ENCODE measurements at regions not wholly inside any gene's neighbourhood (a gene's known extent, or its start where the extent isn't known, plus 50 kb on each side); places are given as distances from the start of the nearest gene placed in this dataset.

DNA sequence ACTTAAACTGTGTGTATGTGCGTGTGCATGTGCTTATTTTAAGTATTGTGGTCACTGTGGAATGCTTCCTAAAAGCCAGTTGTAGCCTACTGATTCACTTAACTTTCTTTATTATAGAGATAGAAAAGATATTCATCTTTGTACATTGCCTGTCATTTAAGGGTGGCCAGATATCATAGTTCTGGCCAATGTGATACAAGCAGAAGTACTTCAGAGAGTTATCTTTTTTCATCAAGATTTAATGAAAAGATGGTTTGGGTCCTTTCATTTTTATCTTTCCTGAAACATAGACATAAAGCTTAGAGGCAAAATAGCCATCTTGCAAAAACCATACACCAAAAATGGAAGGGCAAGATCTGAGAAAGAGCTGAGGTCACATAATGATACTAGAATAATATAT is 744.7 kb upstream of the ADGRL3 start:
- Histone ChIP-seq H3K27me3 (replicated peaks in 1 of 4; ENCODE audit: control insufficient read depth in 3 of 4, extremely low read depth in 1 of 4, insufficient read depth in 3 of 4, low read length in 3 of 4) (no peaks in the 10 kb centered on the region), H4K91ac (replicated peaks; ENCODE audit: insufficient read length, low read length) (no peak overlapping the region), H2AK5ac (ENCODE audit: low read depth, low read length) (no peak overlapping the region), H3K23ac (ENCODE audit: insufficient read length) (no peak overlapping the region), H2BK12ac (ENCODE audit: low read depth, low read length) (no peak overlapping the region), H4K20me1 (replicated peaks in 1 of 2; ENCODE audit: control insufficient read depth in 1 of 2, insufficient read depth in 2 of 2, low read length in 2 of 2) (no peaks in the 10 kb centered on the region), H3K9ac (replicated peaks in 1 of 4; ENCODE audit: extremely low read depth in 1 of 4, low read depth in 3 of 4, low read length in 3 of 4) (no peak overlapping the region), H3K27ac (ENCODE audit: low read depth, low read length) (no peak overlapping the region), H3K36me3 (ENCODE audit: control insufficient read depth in 2 of 4, insufficient read depth in 4 of 4, low read length in 3 of 4) (no peaks in the 10 kb centered on the region), H3K4me3 (ENCODE audit: extremely low read depth in 1 of 4, insufficient read depth in 2 of 4, low read depth in 3 of 4, low read length in 4 of 4) (no peak overlapping the region), H3K56ac (replicated peaks; ENCODE audit: insufficient read length, low read depth, low read length) (no peak overlapping the region), H3K14ac (ENCODE audit: insufficient read length) (no peak overlapping the region), H4K5ac (ENCODE audit: insufficient read length, low read depth, low read length) (no peak overlapping the region), H2BK15ac (ENCODE audit: low read length) (no peak overlapping the region), H3K4me1 (replicated peaks in 1 of 4; ENCODE audit: control insufficient read depth in 3 of 4, insufficient read depth in 4 of 4, low read length in 3 of 4) (no peaks in the 10 kb centered on the region), H3K18ac (ENCODE audit: extremely low read depth, low read length) (no peak overlapping the region), H3K79me1 (ENCODE audit: low read depth, low read length) (no peaks in the 10 kb centered on the region), H2BK20ac (ENCODE audit: low read length) (no peak overlapping the region), H3K9me3 (ENCODE audit: insufficient read depth in 2 of 2, low read depth in 1 of 2, low read length in 1 of 2) (no peaks in the 10 kb centered on the region), H2BK5ac (ENCODE audit: low read depth, low read length) (no peak overlapping the region), H3K4me2 (ENCODE audit: insufficient read depth in 1 of 2, low read depth in 2 of 2, low read length in 2 of 2) (no peak overlapping the region), H3K79me2 (ENCODE audit: control insufficient read depth in 1 of 2, insufficient read depth in 2 of 2, low read length in 2 of 2) (no peaks in the 10 kb centered on the region), H4K8ac (ENCODE audit: extremely low read depth, insufficient read depth, low read length) (no peak overlapping the region), H2BK120ac (replicated peaks; ENCODE audit: low read depth, low read length) (no peak overlapping the region), H3K23me2 (ENCODE audit: low read depth, low read length) (no peaks in the 10 kb centered on the region), H3K4ac (replicated peaks; ENCODE audit: insufficient read length, low read depth, low read length) (no peak overlapping the region), H2AFZ (ENCODE audit: low read length) (no peak overlapping the region)
- FAIRE-seq: no peak
- DNase-seq (ENCODE audit: low read depth in 1 of 2, low spot score in 2 of 2): no peak
- ChIA-PET POLR2A (ENCODE audit: partially characterized antibody) (no interaction called here), CTCF (ENCODE audit: partially characterized antibody) (no interaction called here)
- 92% methylated on average over 1 of the region's 1 CpG; no CpG with 5 or more reads in 1 of the 2 experiments for WGBS, 2 experiments (ENCODE audit: extremely low coverage in 1 of 2, insufficient coverage in 1 of 2, insufficient read length in 1 of 2, insufficient replicate concordance in 2 of 2, low coverage in 1 of 2, low lambda C conversion rate in 2 of 2, missing lambda C conversion rate in 1 of 2)
- TF ChIP-seq SP1 (IDR thresholded peaks at IDR 0.05; ENCODE audit: low read depth, low read length) (no peak), SRF (IDR thresholded peaks at IDR 0.05; ENCODE audit: low read depth, low read length) (no peak), CBX5 (IDR thresholded peaks at IDR 0.05; ENCODE audit: low read depth, low read length) (no peak), SUZ12 (IDR thresholded peaks at IDR 0.05; ENCODE audit: low read length) (no peak)
- TF ChIP-seq, protein P1, sequence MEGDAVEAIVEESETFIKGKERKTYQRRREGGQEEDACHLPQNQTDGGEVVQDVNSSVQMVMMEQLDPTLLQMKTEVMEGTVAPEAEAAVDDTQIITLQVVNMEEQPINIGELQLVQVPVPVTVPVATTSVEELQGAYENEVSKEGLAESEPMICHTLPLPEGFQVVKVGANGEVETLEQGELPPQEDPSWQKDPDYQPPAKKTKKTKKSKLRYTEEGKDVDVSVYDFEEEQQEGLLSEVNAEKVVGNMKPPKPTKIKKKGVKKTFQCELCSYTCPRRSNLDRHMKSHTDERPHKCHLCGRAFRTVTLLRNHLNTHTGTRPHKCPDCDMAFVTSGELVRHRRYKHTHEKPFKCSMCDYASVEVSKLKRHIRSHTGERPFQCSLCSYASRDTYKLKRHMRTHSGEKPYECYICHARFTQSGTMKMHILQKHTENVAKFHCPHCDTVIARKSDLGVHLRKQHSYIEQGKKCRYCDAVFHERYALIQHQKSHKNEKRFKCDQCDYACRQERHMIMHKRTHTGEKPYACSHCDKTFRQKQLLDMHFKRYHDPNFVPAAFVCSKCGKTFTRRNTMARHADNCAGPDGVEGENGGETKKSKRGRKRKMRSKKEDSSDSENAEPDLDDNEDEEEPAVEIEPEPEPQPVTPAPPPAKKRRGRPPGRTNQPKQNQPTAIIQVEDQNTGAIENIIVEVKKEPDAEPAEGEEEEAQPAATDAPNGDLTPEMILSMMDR (IDR thresholded peaks at IDR 0.05; ENCODE audit: control extremely low read depth in 1 of 3, insufficient read depth in 1 of 3, low read depth in 1 of 3, low read length in 3 of 3): no peak
